HG03460 (cell line): ENCODE measurements at regions not wholly inside any gene's neighbourhood (a gene's known extent, or its start where the extent isn't known, plus 50 kb on each side); places are given as distances from the start of the nearest gene placed in this dataset.

Experiments used
- ATAC-seq: cut with Tn5 transposase; IDR thresholded peaks from one replicate; pipeline ENCODE4 v1.9.1; 2021; ENCODE audit not compliant: unreplicated experiment

GRCh38 chr14:42687421-42687820, 1080.7 kb downstream of the LRFN5 start:
- no peak for ATAC-seq

GRCh38 chr14:42683707-42684106, 1077.0 kb downstream of the LRFN5 start:
- no peak for ATAC-seq

- ATAC-seq: no peak
Measured at GRCh38 chr14:42676636-42677035, 1070.0 kb downstream of the LRFN5 start.

GRCh38 chr14:42673963-42674362, 1067.3 kb downstream of the LRFN5 start:
- no peak for ATAC-seq

GRCh38 chr14:42671636-42672035, 1065.0 kb downstream of the LRFN5 start:
- ATAC-seq: no peak

- ATAC-seq: no peak
Measured at GRCh38 chr14:42665083-42665482, 1058.4 kb downstream of the LRFN5 start.

- ATAC-seq: no peak
Measured at GRCh38 chr14:42664190-42664589, 1057.5 kb downstream of the LRFN5 start.

GRCh38 chr14:42654707-42655106, 1048.0 kb downstream of the LRFN5 start:
- ATAC-seq: no peak

GRCh38 chr14:42642787-42643186, 1036.1 kb downstream of the LRFN5 start:
- ATAC-seq: no peak

- ATAC-seq: no peak
Measured at GRCh38 chr14:42633504-42634095, 1026.9 kb downstream of the LRFN5 start.

GRCh38 chr14:42629553-42629952, 1022.9 kb downstream of the LRFN5 start:
- ATAC-seq: no peak

GRCh38 chr14:42628602-42629001, 1021.9 kb downstream of the LRFN5 start:
- ATAC-seq: no peak

GRCh38 chr14:42626986-42627385, 1020.3 kb downstream of the LRFN5 start:
- no peak for ATAC-seq

- ATAC-seq: no peak
Measured at GRCh38 chr14:42624980-42625761, 1018.5 kb downstream of the LRFN5 start.

GRCh38 chr14:42617005-42617404, 1010.3 kb downstream of the LRFN5 start:
- no peak for ATAC-seq

- ATAC-seq: no peak
Measured at GRCh38 chr14:42606839-42607238, 1000.2 kb downstream of the LRFN5 start.

GRCh38 chr14:42602336-42602845, 995.7 kb downstream of the LRFN5 start:
- ATAC-seq: no peak

GRCh38 chr14:42572032-42572431, 965.4 kb downstream of the LRFN5 start:
- no peak for ATAC-seq

- ATAC-seq: no peak
Measured at GRCh38 chr14:42569227-42569626, 962.6 kb downstream of the LRFN5 start.

GRCh38 chr14:42565556-42565955, 958.9 kb downstream of the LRFN5 start:
- ATAC-seq: no peak

- no peak for ATAC-seq
Measured at GRCh38 chr14:42563313-42563712, 956.6 kb downstream of the LRFN5 start.

- no peak for ATAC-seq
Measured at GRCh38 chr14:42556551-42556950, 949.9 kb downstream of the LRFN5 start.
